GM19455 (cell line): ENCODE measurements at regions not wholly inside any gene's neighbourhood (a gene's known extent, or its start where the extent isn't known, plus 50 kb on each side); places are given as distances from the start of the nearest gene placed in this dataset.

ENCODE experiments used
- ATAC-seq: cut with Tn5 transposase; IDR thresholded peaks from one replicate; pipeline ENCODE4 v1.9.1; 2021; ENCODE audit not compliant: unreplicated experiment

DNA sequence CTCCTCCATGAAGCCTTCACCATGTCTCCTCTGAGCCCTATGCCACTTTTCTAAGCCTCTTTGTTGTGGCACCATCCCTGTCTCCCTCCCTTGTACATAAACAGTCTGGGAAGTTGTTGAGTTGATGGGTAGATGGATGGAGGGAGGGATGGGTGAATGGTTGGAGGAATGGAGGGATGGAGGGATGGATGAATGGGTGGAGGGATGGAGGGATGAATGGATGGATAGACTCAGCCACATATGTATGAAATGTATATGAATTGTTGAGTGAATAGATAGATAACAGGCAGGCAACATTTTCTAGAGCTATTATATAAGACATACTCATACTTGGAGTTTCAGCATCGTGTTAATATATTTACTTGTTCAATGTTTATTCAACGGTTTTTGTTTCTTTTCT lies 58.3 kb upstream of the HES1 start:
- ATAC-seq = no peak

DNA sequence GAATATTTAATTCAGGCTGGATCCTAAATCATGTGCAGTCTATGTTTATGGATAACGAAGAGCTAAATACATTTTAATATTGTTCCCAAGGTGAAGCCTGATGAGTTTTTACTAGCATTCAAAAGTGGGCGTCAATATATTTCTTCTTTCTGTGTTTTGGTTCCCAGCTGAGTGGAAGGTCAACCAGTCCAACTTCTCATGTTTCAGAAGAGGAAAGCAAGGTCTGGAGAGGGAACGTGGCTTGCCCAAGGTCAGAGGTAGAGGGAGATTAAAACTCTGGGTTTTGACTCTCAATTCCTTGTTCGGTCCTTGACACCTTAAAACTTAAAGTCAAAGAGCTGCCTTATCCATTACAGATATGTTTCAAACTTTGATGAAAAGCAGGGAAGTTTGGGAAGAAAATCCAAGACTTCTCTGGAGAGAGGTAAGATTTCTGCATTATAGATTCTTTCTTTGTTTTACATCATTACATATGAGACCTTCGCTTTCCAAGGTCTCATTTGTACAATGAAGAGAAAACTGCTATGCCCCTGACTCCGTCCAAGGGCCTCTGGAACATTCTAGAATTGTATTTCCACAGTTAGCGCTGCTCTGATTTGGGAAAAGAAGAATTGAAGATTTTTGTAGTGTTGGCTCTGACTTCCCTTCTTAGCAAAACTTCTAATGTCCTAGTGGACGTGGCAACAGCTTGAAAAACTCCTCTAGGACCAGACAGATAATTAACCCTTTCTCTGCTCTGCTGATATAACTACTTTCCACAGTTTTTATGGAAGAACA lies 57.7 kb upstream of the HES1 start:
- ATAC-seq = no peak

DNA sequence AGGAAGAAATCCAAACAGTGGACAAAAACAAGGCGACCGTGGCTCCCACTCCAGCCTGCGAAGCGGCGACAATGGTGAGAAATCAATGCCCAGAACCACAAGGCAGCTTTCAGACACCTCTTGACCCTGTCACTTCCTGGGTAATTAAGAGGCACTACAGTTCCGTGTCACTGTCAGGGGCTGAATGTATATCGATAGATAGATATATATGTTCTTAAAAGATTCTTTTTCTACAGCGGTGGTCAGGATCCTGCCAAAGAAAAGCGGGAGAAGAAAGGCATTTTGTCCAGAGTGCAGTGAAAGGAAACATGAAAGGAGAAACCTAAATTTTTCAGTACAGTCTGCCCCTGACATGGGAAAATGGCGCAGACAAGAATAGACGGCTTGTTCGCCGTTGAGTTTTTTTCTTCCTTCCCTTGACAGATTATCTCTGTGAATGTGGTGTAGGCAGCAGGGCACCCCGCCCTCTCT lies 56.2 kb upstream of the HES1 start:
- no peak for ATAC-seq

DNA sequence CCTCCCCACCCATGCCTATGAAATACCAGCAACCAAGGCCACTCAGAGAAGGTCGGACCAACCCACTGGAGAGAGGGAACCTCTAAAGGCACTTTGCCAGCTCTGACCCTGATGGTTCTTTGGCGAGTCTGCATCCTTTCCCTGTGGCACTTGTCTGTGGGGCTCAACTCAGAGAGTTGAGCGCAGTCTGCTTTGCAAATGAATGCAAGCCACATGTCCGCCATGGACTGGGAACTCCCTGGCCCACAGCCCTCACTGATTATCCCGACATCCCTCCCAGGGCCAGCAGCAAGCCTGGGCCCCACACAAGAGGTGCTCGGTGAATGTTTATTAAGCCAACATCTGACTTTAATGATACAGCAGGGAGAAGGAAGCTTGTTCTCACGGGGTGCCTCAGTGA lies 55.5 kb upstream of the HES1 start:
- ATAC-seq = no peak

DNA sequence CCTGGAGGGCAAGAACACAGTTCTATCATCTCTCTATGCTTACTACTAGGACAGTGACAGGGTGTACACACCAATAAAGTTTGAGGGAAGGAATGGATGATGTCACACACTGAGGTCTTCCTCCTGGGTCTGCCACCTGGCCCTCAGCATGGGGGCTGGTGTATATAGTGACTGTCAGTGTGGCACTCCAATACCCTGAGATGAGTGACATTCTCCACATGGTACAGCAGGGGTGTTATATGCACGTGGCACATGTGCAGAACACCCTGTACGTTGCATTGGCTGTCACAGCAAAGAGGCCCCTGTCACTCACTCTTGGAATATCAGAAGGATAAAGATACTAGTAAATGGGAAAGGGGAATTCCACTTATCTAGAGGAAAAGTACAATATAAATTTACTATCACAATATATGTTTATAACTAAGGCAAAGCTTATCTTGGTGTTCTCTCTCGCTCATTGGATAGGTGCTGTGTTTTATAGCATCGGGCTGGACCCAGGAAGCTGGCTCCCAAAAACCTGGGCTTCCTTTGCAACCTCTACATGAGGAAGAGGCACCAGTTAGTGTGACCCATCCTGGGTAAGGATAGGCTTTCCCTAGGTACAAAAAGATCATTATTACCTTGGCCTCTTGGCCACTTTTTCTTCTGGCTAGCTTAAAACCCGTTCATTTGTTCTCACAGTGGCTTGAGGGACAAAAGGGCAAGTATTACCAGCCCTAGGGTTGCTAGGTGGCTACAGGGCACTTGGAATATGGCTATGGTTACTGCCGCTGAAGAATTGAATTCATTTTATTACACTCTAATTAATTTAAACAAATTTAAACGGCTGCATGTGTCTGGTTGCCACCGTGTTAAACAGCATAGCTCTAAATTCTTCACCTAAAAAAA lies 54.8 kb upstream of the HES1 start:
- ATAC-seq = no peak

DNA sequence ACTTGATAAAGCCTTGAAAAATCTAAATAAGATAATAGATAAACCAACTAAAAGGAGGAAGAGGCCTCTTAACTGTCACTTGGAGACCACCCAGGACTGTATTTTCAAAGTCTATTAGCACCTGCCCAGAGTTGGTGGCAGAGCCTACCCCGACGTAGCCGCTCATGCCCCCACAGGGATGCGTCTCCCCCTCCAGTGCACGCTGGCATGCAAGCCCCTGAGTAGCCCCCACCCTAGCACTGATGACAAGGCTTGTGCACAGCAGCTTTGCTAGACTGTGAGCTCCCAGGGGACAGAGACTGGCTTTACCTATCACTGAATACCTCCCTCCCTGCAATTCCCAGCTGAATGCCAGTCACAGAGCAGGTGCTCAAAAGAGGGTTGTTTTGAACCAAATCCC lies 54.1 kb upstream of the HES1 start:
- ATAC-seq = no peak

DNA sequence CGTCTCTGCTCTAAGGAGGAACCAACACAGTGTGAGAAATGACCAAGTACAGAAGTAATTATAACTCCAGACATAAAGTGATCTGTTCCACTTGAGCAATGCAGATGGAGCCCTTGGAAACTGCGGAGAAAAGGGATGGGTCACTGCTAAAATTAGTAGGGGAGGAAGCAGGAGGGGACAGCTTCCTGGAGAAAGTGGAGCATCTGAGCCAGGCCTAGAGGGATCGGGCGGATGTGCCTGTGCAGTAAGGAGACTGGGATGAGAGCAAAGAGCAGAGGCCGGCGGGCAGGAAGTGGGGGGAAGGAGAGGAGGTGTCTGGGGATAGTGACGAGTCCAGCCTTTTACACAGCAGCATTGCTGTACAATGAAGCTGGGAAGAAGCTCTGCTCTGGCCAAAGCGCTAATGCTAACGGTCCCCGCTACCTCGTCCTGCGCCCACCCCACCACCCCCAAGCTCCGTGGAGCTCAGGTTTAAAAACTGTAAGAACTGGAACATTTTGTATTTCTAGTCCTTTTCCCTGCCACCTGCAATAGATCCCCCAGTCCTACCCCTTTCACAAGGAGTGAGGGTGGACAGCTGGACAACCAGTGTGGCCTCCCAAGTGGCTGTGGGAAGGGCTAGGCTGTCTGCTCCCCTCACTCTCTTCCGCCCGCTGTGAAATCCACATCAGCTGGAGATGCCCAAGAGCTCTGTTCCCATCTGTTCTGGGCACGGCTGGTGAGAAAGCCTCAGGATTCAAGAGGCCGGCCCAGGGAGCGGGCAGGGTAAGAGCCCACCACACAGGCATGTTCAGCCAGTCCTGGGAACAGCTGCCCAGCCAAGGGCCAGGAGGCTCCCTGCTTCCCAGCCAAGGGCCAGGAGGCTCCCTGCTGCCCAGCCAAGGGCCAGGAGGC lies 53.0 kb upstream of the HES1 start:
- no peak for ATAC-seq

DNA sequence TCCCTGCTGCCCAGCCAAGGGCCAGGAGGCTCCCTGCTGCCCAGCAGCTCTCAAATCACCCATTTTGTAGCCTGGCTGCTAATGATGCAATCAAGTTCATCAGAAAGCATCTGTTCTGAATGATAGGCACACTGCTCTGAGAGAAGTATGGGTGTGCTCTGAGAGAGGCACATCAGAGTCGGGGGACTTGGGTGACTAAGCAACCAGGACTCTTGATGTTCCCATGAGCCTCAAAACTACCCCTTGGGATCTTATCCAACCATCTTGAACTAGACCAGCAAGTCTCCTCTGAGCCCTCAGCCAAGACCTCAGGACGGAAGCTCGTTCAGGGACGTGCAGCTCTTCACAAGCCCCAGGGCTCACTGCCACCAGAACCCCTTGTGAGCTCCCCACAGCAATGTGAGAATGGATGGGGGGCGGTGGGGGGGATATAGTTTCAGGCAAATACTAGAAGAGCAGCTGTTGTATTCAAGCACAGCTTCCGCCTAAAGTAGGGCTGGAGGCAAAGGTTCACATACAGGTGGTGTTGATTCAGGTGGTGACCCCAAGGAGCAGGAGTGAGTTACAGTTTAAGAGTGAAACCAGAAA lies 52.2 kb upstream of the HES1 start:
- peak; percentile 17 for ATAC-seq

DNA sequence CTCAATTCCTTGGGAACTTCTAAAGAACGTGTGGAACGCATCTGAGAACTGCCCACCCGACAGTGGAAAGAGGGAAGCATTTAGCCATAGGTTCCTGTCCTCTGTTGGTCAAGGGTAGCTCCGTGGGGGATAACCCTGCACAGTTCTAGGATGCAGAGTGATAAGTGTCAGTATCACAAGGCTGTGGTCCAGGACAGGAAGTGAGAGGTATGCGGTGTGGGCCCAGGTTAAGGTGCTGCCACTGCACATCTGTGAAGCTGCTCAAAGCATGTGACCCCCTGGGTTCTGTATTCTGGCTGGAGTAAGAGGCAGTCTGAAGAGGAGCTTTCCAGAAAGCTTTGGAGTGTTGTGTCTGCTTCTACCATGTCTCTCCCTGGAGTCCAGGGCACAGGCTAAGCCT lies 51.7 kb upstream of the HES1 start:
- ATAC-seq = peak; percentile 95
